H7 (cell line): ENCODE measurements at regions not wholly inside any gene's neighbourhood (a gene's known extent, or its start where the extent isn't known, plus 50 kb on each side); places are given as distances from the start of the nearest gene placed in this dataset.

Source experiments
- DNase-seq: peaks from one replicate; pipeline ENCODE4 v3.0.0; 2012
- H3K27me3 ChIP-seq: 2 replicates; pipeline ENCODE4 v1.6.0; 2011; ENCODE audit warnings: mild to moderate bottlenecking, low read length; ENCODE audit not compliant: control insufficient read depth, insufficient read depth
- H3K36me3 ChIP-seq: replicated peaks from 2 replicates; pipeline ENCODE4 v1.5.1; 2011; ENCODE audit warnings: low read length; ENCODE audit not compliant: control insufficient read depth, insufficient read depth
- H3K4me3 ChIP-seq: 2 replicates; pipeline ENCODE4 v1.5.1; 2011; ENCODE audit warnings: low read depth, mild to moderate bottlenecking, control low read depth, low read length, moderate library complexity; ENCODE audit not compliant: insufficient read depth

- DNase-seq, result no peak
- no peaks in the 10 kb centered on the region for H3K27me3 ChIP-seq
- no peak overlapping the region for H3K4me3 ChIP-seq
- no peaks in the 10 kb centered on the region for H3K36me3 ChIP-seq
Measured at GRCh38 chr6:168901076-168901475, 352.6 kb downstream of the THBS2 start.

GRCh38 chr6:168896321-168896720, 357.3 kb downstream of the THBS2 start:
- Histone ChIP-seq H3K4me3 (no peak overlapping the region), H3K27me3 (no peaks in the 10 kb centered on the region), H3K36me3 (no peaks in the 10 kb centered on the region)
- DNase-seq, result peak; percentile 45

DNA sequence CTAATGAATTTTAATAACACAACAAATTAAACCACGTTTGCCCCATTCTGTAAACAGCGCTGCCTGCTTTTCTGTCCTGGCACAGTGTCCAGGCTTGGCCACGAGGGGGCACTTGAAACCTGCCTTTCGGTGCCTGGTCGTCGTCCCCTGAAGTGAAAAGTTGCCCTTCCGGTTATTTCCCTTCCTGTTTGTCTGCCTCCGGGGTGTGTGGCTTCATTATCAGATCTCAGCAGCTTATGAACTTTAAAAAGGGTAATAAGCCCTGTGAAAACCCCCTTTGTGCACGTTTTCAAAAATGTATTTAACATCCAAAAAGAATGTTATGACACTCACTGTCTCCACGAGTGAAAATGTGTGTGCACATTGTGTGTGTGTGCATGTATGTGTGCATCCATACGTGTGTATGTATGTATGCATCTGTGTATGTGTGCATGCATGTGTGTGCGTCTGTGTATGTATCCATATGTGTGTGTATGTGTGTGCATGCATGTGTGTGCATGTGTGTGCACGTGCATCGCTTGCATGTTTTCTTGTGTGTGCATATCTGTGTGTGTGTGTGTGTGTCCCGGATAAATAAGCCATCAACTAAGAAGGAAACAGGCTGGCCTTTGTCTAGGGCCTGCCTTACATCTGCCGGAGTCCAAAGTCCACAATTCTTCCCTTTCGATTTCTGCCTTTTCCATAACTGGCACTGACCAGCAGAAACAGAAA, 358.4 kb downstream of the THBS2 start:
- peak; percentile 92 for DNase-seq
- Histone ChIP-seq H3K4me3 (no peak overlapping the region), H3K27me3 (no peaks in the 10 kb centered on the region)

DNA sequence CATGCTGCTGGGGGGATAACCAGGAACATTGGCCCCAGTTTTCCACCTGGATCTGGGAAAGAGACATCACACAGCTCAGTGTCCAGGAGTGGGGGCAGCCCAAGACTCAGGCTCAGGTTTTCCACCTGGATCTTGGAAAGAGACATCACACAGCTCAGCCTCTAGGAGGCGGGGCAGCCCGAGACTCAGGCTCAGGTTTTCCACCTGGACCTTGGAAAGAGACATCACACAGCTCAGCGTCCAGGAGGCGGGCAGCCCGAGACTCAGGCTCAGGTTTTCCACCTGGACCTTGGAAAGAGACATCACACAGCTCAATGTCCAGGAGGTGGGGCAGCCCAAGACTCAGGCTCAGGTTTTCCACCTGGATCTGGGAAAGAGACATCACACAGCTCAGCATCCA, 361.6 kb downstream of the THBS2 start:
- no peaks in the 10 kb centered on the region for H3K27me3 ChIP-seq
- H3K4me3 ChIP-seq, result no peak overlapping the region
- DNase-seq, result peak; percentile 47
- no peaks in the 10 kb centered on the region for H3K36me3 ChIP-seq

More for the DNA sequence above, 358.4 kb downstream of the THBS2 start:
- no peaks in the 10 kb centered on the region for H3K36me3 ChIP-seq

DNA sequence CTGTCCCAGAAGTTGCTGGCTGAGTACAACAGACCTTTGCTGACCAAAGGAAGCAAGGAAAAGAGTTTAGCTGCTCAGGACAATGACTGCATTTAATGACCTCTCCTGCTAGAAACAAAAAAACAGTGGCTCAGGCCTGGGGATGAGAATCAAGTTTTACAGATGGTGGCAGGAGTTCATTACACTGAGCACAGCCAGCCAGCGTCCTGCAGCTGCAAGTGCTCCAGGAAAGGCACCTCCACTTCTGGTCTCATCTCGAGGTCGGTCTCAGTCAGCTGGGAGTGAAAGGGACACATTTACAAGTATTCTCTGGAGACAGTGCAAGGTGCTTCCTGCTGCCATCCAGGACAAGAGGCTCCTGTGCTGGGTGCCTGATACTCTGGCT, 362.7 kb downstream of the THBS2 start:
- no peak for DNase-seq
- Histone ChIP-seq H3K27me3 (no peaks in the 10 kb centered on the region), H3K4me3 (no peak overlapping the region), H3K36me3 (no peaks in the 10 kb centered on the region)

GRCh38 chr6:168890306-168890980, 363.2 kb downstream of the THBS2 start:
- no peaks in the 10 kb centered on the region for H3K27me3 ChIP-seq
- no peak overlapping the region for H3K4me3 ChIP-seq
- peak; percentile 37 for DNase-seq
- H3K36me3 ChIP-seq, result no peaks in the 10 kb centered on the region

DNA sequence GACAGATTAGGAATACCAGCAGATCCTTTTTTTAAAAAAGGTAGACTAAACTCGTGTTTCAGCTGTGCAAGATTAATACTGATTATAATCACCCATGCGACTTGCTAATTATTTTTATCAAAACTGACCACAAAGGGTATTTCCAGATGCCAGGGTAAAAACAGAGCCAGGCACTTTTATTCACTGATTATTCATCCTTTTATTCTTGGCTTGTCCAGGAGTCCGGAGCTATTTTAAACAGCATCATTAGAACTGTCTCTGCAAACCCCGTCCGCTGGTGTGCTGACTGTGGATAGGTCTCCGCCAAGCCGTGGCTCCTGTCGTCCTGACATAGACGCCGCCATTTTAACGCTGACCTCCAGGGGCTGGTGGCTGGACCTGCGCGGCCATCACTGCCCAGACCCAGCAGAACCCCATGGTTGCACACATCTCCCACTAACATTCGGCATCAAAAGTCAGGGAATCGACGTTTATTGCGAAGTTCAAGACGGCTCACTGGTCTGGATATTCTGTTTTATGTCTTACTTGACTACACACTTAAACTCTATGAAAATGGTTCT, 364.8 kb downstream of the THBS2 start:
- H3K4me3 ChIP-seq, result no peak overlapping the region
- peaks cover 5% of the 10 kb centered on the region; the same call in 1 of the 2 replicates for H3K27me3 ChIP-seq
- no peak for DNase-seq
- no peaks in the 10 kb centered on the region for H3K36me3 ChIP-seq

- Histone ChIP-seq H3K36me3 (no peaks in the 10 kb centered on the region), H3K4me3 (no peak overlapping the region), H3K27me3 (peaks cover 6% of the 10 kb centered on the region; the same call in 1 of the 2 replicates)
- DNase-seq, result no peak
Measured at GRCh38 chr6:168888102-168888501, 365.5 kb downstream of the THBS2 start.

GRCh38 chr6:168887621-168888020, 366.0 kb downstream of the THBS2 start:
- no peak for DNase-seq
- peaks cover 6% of the 10 kb centered on the region; the same call in 1 of the 2 replicates for H3K27me3 ChIP-seq
- no peaks in the 10 kb centered on the region for H3K36me3 ChIP-seq
- H3K4me3 ChIP-seq, result no peak overlapping the region

GRCh38 chr6:168886964-168887363, 366.7 kb downstream of the THBS2 start:
- Histone ChIP-seq H3K36me3 (no peaks in the 10 kb centered on the region), H3K27me3 (peaks cover 6% of the 10 kb centered on the region; the same call in 1 of the 2 replicates), H3K4me3 (no peak overlapping the region)
- DNase-seq, result no peak

DNA sequence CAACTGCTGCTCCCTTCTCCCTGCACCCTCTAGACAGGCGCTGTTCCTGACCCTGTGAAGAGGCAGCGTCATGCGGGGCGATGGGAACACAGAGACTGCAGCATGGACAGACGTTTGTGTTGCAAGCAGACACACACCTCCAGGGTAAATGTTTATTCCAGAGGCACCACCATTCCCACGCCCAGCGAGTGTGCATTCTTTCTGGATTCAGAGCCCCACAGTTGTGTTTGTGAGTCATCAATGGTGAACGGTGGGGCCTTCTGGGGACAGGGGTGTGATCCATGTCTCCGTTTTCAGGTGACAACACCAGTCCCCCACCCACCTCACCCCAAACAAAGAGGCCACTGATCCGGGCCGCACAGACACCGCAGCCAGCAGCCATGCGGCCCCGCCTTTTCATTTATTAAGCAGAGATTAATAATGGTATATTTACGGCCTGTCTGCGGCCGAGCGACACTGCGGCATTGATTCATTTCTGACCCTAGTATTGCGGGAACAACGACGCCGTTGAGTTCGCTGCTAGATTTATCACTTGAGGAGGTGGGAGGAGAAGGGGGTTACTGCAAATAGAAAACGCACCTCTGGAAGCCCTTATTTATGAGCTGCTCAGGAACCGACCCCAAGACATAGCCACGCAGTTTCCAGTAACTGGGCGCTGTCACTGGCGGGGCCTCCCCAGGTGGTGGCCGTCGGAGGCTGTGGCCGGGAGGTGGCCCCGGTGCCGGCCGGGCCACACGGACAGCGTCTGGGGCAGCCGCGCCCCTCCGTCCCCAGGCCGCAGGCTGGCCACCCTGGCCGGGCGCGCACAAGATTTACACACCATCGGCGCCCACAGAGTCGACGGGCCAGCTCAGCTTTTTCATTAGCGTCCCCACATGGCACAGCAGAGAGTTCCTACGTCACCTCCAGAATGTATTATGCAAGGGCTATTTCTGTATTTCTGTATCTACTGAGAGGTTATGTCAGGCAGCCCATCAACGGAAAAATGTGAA, 367.6 kb downstream of the THBS2 start:
- peak; percentile 55 for DNase-seq
- no peaks in the 10 kb centered on the region for H3K36me3 ChIP-seq
- no peak overlapping the region for H3K4me3 ChIP-seq
- peaks cover 6% of the 10 kb centered on the region; the same call in 1 of the 2 replicates for H3K27me3 ChIP-seq

GRCh38 chr6:168885196-168885595, 368.4 kb downstream of the THBS2 start:
- peak; percentile 52 for DNase-seq
- Histone ChIP-seq H3K36me3 (no peaks in the 10 kb centered on the region), H3K27me3 (peaks cover 6% of the 10 kb centered on the region; the same call in 1 of the 2 replicates), H3K4me3 (no peak overlapping the region)

DNA sequence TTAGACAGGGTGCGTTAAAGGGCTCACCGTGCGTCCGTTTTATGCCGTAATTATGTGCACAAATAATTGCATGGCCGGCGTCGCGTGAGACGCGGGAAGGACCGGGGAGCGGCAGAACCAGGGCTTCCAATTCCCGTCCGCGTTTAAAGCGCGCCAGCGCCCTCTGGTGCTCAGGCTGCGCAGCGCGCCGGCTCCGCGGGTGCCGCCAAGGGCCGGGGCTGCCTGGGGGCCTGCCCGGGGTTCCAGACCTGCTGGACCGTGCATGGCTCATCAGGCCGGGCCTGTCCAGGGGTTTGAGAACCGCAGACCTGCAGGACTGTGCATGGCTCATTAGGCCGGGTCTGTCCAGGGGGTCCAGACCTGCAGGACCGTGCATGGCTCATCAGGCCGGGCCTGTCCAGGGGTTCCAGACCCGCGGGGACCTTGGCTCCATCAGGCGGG, 369.0 kb downstream of the THBS2 start:
- Histone ChIP-seq H3K27me3 (peaks cover 6% of the 10 kb centered on the region; the same call in 1 of the 2 replicates), H3K36me3 (no peaks in the 10 kb centered on the region), H3K4me3 (no peak overlapping the region)
- DNase-seq, result peak; percentile 99

- Histone ChIP-seq H3K27me3 (peaks cover 6% of the 10 kb centered on the region; the same call in 1 of the 2 replicates), H3K4me3 (no peak overlapping the region), H3K36me3 (no peaks in the 10 kb centered on the region)
- DNase-seq, result no peak
Measured at GRCh38 chr6:168884050-168884645, 369.5 kb downstream of the THBS2 start.
